ENCODE measurements at regions not wholly inside any gene's neighbourhood (a gene's known extent, or its start where the extent isn't known, plus 50 kb on each side); places are given as distances from the start of the nearest gene placed in this dataset.

- H3K36me3 ChIP-seq (ENCODE audit: control insufficient read depth, insufficient read depth, low read length) = no peaks in the 10 kb centered on the region
- TF ChIP-seq CTCF (IDR thresholded peaks at IDR 0.05; ENCODE audit: insufficient read depth, low read length, severe bottlenecking) = no peak
- FAIRE-seq = no peak
- DNase-seq (ENCODE audit: low read depth) = peak; percentile 89
- H3K4me3 ChIP-seq (ENCODE audit: low read depth, low read length) = no peak overlapping the region
- no peaks in the 10 kb centered on the region for H3K27me3 ChIP-seq (ENCODE audit: control insufficient read depth, insufficient read depth, low read length)
These were observed 251.1 kb downstream of the EFNB2 start for GRCh38 chr13:106284358-106284757.

GRCh38 chr13:106281426-106281825, 254.0 kb downstream of the EFNB2 start:
- Histone ChIP-seq H3K4me3 (ENCODE audit: low read depth, low read length) (no peak overlapping the region), H3K27me3 (ENCODE audit: control insufficient read depth, insufficient read depth, low read length) (no peaks in the 10 kb centered on the region), H3K36me3 (ENCODE audit: control insufficient read depth, insufficient read depth, low read length) (no peaks in the 10 kb centered on the region)
- FAIRE-seq (no peak), DNase-seq (ENCODE audit: low read depth) (no peak)
- TF ChIP-seq CTCF (IDR thresholded peaks at IDR 0.05; ENCODE audit: insufficient read depth, low read length, severe bottlenecking) = no peak

GRCh38 chr13:106277484-106278154, 257.8 kb downstream of the EFNB2 start:
- no peak for TF ChIP-seq CTCF (IDR thresholded peaks at IDR 0.05; ENCODE audit: insufficient read depth, low read length, severe bottlenecking)
- Histone ChIP-seq H3K4me3 (ENCODE audit: low read depth, low read length) (no peak overlapping the region), H3K27me3 (ENCODE audit: control insufficient read depth, insufficient read depth, low read length) (no peaks in the 10 kb centered on the region), H3K36me3 (ENCODE audit: control insufficient read depth, insufficient read depth, low read length) (no peaks in the 10 kb centered on the region)
- FAIRE-seq (no peak), DNase-seq (ENCODE audit: low read depth) (no peak)

- H3K27me3 ChIP-seq (ENCODE audit: control insufficient read depth, insufficient read depth, low read length) = no peaks in the 10 kb centered on the region
- no peak overlapping the region for H3K4me3 ChIP-seq (ENCODE audit: low read depth, low read length)
- TF ChIP-seq CTCF (IDR thresholded peaks at IDR 0.05; ENCODE audit: insufficient read depth, low read length, severe bottlenecking) = no peak
- no peaks in the 10 kb centered on the region for H3K36me3 ChIP-seq (ENCODE audit: control insufficient read depth, insufficient read depth, low read length)
- FAIRE-seq = no peak
- peak; percentile 94 for DNase-seq (ENCODE audit: low read depth)
These were observed 258.6 kb downstream of the EFNB2 start for GRCh38 chr13:106276876-106277275.

GRCh38 chr13:106275446-106276032, 259.9 kb downstream of the EFNB2 start:
- no peak for FAIRE-seq
- DNase-seq (ENCODE audit: low read depth) = no peak
- no peak for TF ChIP-seq CTCF (IDR thresholded peaks at IDR 0.05; ENCODE audit: insufficient read depth, low read length, severe bottlenecking)
- H3K27me3 ChIP-seq (ENCODE audit: control insufficient read depth, insufficient read depth, low read length) = no peaks in the 10 kb centered on the region
- H3K36me3 ChIP-seq (ENCODE audit: control insufficient read depth, insufficient read depth, low read length) = no peaks in the 10 kb centered on the region
- H3K4me3 ChIP-seq (ENCODE audit: low read depth, low read length) = no peak overlapping the region
